GM18867 (cell line): ENCODE measurements at regions not wholly inside any gene's neighbourhood (a gene's known extent, or its start where the extent isn't known, plus 50 kb on each side); places are given as distances from the start of the nearest gene placed in this dataset.
"Not testable (repeated sequence)": the region's sequence is repeated elsewhere in the genome, so short reads cannot be mapped to it uniquely, and the experiment has no call there.

ENCODE experiments used
- ATAC-seq: cut with Tn5 transposase; IDR thresholded peaks from one replicate; pipeline ENCODE4 v1.9.1; 2021; ENCODE audit warnings: mild to moderate bottlenecking, moderate library complexity; ENCODE audit not compliant: unreplicated experiment

DNA sequence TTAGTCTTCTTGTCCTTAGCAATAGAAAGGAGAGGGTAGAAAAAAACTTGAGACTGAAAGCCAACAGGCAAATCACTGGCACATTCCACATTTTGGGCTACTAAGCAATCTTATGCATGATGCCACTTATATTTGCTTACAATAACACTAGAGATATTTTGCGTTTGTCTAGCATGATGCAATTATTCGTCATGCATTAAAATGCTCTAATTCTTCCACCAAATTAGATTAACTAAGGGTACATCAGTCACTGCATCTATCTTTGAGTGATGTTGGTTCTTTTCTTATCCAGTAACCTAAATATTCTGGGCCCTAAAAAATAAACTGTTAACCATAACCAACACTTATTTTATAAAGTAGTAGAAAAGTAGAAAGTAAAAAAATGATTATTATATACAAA, 1311.7 kb upstream of the CDH2 start:
- no peak for ATAC-seq

DNA sequence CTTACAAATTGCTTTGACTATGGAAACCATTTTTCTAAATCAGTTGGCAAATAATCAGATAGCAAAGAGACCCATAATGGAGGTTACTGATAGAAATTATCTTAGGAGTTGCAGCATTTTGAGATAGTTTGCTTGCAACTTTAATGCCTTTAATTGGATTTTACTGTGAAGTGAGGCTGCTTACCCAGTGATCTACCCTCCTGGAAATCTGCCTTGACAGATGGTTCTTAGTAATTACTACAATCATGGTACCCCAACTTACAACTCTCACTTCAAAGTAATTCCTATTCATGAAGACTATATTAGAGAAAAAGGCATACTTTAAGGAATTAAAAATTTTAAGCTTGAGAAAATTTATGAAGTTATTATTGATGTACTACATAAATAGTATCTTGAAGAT, 1288.6 kb upstream of the CDH2 start:
- no peak for ATAC-seq

DNA sequence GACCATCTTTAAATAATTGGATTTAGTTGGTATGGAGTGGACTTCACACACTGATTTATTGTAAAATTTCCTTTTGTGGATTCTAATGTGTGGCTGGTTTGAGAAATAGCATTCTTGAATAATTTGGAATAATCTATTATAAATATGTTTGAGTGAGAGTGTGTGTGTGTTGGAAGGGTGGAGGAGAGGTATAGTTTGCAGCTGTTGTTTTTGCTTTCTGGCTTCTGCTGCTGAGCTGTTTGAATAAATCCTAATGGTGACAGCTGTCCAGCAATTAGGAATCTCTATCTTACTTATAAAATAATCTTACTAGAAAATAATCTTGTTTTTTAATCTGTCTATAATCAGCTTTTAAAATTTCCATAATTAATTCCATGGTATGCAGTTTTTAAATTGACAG, 1283.0 kb upstream of the CDH2 start:
- ATAC-seq, result no peak

DNA sequence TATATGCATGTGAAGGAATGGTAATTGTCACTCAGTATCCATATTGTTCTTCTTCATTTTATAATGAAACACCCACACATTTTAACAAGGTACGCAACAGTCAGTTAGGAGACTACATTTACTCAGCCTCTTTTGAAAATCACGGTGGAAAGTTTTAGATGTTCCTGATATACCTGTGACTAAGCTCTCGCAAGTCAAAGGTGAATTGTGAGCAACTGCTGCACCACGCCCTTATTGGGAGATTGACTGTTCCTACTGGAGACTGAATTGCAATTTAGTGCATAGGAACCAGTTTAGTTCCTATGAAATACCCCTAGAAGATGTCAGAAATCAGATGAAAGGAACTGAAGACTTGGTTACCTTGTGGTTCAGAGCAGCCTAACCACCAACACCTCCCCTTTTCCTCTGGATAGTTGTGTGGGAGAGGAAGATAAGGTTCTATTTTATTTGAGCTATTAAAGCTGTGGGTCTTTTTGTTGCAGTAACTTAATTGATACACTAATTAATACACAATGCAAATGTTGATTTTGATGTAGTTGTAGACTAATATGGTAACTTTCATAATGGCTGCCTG, 1280.5 kb upstream of the CDH2 start:
- ATAC-seq, result no peak

DNA sequence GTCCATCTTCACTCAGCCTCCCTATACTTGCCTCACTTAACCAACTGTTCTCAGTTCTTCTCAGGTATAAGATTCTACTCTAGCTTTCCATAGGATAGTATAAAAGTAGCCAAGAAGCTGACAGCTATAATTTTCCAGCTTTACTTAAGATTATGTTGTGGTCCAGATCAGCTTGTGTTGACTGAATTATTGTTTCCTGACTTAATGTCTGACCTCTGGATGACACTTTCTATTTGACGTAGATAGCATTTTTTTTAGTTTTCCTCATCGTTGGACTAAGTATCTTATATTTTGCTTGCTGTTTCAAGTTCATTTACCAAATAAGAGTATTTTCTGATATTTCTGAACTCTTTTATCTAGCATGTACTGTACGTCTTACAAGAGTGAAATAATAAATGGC, 1272.5 kb upstream of the CDH2 start:
- no peak for ATAC-seq

DNA sequence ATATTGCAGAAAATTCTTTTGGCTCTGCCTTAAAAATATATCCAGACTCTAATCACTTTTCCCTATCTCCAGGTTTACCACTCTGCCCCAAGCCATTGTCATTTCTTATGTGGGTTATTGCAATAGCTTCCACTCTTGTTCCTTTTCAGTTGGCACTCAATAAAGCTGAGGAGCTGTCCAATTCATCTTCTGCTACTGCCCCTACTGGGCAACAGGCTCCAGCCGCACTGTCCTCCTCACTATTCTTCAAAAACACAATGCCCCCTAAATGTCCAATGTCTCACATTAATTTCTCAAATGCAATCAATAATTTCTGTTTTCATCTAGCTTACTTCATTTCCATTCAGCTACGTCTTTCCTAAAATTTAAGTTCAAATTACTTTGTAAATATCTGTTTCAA, 1262.5 kb upstream of the CDH2 start:
- no peak for ATAC-seq

DNA sequence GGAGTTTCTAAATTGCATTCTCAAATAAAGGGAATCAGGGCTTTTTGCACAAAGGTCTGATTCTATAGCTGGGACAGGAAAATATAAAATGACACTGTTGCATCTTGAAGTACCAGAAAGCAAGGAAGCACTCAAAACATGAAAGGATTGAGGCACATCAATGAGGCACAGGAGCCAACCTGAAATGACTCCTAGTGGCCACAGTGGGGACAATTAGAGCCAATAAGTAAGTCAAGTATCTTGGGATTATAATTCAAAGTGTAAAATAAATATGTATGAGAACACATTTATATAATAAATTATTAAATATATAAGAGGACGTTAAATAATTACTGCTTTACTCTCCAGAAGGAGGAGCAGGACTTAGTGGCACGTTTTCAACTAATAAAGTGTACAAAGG, 1259.5 kb upstream of the CDH2 start:
- no peak for ATAC-seq

DNA sequence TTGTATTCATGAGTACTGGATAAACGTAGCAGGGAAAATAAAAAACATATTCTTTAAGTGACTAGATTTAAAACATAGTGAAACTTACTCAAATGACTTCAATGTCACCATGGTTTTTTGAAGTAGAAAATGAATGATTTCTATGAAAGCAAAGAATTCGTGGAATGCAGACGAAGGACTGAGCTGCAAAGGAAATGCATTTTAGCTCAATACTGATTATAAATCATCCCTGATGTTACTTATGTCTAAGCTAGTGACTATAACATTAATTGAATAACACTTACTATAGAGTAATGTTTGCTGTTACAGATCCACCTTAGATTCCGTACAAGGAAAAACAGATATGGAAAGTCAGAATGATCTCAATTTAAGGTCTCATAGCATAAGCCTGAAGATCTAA, 1257.7 kb upstream of the CDH2 start:
- ATAC-seq, result no peak

DNA sequence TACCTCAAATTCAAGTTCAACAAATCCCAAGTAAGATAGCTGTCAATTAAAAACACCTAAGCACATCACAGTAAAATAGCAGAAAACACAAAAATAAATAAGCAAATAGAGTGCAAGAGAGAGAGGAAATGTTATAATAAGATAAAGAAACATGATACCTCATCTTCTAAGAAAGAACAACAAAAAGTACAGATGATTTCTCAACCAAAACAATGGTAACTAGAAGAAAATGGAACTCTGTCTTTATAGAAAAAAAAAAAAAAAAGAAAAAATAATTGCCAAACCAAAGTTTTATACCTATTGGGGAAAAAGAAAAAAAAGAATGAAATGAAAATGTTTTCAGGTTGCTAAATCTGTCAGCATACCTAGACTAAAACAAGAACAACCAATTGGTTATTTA, 1253.5 kb upstream of the CDH2 start:
- no peak for ATAC-seq

DNA sequence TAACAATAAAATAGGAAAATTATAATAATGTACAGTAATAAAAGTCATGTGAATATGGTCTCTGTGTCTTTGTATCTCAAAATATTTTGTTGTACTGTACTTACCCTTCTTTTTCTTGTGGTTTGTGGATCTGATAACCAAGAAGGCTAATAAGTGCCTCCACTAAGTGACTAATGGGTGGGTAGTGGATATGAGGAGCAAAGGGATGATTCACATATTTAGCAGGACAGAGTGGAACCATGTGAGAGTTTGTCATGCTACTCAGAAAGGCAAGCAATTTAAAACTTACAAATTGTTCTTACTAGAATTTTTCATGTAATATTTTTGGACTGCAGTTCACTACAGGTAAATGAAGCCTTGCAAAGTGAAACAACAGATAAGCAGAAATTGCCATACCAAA, 1241.2 kb upstream of the CDH2 start:
- ATAC-seq, result no peak

DNA sequence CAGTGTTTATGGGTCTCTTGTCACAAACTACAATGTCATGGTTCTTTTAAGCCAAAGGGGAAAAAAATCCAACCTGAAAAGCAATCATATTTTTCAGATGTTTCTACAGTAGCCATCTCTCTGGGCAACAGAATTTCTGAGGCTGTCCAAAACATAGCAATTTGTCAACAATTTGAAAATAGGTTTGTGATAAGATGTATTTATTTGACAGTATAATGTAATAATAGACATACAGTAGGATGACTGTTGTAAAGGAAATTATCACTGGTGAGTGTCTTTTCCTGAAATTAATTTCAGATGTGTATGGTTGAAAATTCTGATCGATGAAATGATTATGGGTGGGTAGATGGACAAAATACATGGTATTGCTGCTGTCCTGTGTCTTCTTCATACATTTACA, 1230.1 kb upstream of the CDH2 start:
- no peak for ATAC-seq

DNA sequence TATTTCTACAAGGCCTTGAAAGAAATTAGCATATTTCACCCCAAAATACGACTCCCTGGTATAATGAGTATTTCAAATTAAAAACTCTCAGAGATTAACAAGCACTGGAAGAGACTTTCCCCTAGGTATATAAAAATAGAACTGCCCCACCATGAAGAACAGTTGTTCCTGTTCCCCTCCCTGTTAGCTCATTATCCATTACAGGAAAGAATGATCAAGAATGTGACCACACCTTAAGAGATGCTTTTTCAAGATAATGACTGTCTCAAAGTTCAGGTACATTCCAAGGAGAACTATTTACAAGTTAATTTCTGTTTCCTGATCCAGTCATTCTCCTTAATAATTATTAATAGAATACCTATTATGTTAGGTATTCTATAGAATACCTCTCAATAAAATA, 1220.6 kb upstream of the CDH2 start:
- ATAC-seq, result no peak

DNA sequence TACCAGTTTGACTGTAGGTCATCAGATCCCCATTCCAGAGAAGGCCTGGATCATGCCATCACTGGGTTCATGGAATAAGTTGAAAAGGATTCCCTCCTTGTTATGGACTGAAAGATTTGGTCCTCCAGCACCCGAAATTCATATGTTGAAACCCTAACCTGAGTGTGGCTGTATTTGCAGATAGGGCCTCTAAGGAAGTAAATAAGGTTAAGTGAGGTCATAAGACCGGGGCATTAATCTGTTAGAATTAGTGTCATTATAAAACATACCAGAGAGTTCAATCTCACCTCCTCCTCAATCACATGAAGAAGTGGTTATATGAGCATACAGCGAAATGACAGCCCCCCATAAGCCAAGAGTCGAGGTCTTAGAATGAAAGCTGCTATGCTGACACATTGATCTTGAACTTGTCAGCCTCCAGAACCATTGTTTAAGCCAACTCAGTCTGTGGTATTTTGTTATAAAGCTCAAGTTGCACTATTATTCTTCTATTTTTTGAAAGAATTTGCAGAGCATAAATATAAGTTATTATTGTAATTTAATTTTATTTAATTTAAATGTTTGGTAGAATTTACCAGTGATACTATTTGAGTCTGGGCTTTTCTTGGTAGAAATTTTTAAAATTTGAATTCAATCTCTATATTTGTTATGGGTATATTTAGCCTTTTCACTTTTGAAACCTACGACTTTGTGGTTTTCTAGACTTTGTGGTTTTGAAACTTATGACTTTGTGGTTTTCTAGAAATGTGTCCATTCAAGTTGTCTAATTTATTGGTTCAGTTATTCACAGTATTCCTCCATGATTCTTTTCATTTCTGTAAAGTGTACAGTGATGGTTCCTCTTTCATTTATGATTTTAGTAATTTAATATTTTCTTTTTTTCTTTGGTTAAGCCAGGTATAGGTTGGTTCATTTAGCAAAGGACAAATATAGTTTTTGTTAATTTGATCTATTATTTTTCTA, 1206.7 kb upstream of the CDH2 start:
- ATAC-seq, result peak; percentile 84

DNA sequence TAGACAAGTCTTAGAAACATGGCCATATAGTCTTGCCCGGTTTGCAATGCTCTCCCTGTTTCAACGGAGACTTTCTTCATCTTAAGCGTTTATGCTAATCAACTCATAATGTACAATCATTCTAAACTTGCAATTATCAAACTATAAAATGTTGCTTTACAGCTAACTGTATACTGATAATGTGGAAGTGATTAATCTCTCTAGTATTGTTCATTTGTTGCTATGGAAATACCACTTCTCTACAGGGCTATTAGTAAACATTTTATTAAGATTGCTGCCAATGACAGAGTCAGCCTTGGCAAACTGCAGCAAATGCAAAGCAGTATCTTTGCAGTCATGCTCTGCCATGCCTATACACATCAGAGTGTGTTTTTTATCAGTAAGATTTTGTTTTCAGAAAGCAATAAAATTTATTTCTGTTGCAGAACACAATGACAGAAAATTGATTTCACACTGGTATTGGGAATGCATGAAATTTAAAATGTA, 1201.8 kb upstream of the CDH2 start:
- no peak for ATAC-seq

DNA sequence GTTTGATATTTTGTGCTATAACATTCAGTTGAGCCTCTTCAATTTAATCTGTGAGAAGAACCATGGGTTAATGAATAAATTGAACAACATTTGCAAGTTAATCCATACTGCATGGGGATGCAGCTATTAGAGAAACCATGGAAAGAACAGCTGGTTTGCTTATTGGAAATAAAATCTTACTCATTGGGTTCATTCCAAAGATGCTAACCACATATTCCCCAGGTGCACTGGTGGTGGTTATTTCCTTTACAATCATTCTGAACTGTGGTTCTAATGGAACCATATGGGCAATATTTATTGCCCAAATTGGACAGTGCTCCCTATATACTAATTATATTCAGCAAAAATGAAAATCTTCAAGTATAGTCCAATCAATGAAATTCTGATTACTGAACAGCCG, 1200.4 kb upstream of the CDH2 start:
- ATAC-seq, result no peak

DNA sequence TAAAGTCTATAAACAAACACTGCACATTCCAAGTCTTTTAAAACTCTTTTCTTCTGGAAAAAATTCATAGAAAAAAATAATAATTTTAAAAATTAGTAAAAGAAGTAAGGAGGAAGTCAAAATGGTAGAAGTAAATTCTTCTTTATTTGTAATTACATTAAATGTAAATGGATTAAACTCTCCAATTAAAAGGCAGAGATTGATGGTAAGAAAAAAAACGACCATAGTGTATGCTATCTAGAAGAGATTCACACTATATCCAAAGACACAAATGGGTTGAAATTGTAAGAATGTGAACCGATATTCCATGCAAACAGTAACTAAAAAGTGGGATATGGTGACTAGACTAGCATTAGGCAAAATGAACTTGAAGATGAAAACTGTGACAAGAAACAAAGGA, 1196.1 kb upstream of the CDH2 start:
- no peak for ATAC-seq

DNA sequence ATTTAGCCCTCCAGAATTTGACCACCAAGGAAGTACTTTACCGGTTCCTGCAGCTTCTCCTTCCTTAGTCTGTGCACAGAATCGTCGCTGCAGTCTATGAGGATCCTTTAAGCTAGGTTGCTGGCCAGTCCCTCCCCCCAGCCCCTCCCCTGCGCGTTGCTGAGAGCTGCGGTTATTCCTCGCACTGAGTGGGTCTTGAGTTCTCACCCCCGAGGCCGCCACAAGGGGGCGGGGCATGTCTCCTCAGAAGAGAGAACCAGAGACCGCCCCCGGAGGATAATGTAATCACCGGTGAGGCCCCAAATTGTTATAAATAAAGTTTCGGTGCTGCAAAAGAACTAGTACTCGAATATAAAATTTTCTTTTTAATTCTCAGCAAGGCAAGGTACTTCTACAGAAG, 1184.9 kb upstream of the CDH2 start:
- no peak for ATAC-seq

DNA sequence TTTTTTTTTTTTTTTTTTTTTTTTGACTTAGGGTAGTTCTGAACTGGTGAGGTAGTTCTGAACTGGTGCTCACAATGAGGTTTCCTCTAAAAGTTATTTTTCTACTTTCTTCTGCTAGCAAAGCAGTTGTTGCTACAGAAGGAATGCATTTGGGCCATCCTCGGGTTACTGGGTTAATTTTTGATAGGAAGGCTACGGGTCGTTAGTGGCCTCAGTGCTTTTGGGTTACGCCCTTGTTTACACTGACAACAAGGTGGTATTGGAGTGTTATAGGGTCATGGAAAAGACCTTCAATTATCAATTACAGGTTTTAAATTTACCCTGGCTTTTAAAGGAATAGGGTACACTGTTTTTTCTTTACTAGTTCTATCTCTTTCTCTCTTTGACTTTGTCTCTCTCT, 1183.7 kb upstream of the CDH2 start:
- not testable (repeated sequence) for ATAC-seq

DNA sequence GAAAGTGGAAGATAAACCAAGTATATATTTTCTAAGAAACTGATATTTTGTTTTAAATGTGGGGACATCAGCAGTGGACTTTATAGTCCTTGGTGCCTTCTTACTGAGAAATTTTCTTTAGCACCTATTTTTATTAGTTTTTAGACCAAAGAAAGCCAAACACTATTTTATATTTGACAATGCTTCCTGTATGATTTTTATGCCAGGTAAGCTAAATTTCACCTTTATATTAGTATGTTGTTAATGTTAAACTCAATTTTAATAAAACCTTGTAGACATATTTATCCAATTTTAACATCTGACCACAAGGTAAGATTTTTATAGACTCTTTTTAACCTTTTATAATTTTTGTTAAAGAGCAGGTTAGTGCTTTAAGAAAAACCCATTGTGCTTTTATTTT, 1182.3 kb upstream of the CDH2 start:
- ATAC-seq, result not testable (repeated sequence)

DNA sequence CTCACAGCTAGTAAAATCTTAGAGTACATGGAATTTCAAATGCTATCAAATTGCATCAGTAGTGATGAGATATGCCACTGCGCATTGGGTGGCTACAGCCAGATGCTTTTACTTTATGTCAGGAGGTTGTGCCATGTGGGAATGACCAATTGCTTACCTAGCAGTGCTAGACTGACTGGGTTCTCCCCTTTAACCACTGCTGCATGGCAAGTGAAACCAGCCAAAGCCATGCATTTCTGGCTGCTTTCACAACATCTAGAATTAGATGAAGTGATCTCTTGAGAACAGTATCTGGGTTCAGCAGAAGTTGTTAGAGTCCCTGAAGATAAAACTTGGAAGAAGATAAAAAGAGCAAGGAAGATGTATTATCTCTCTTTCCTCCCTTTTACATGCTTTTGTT, 1174.2 kb upstream of the CDH2 start:
- ATAC-seq, result no peak

DNA sequence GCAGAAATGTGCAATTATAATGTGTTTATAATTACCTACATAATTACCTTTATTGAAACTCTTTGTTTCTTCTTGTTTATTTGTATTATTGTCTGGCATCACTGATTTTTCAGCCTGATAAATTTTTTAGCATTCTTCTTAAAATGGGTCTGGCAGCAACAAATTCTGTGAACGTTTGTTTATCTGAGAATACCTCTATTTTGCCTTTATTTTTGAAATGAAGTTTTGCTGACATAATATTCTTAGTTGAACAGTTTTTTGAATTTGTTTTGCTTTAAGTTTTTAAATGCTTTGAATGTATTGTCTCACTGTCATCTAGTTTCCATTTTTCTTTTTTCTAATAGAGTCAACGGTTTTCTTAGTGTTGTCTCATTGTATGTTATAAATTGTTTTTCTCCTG, 1152.0 kb upstream of the CDH2 start:
- no peak for ATAC-seq

DNA sequence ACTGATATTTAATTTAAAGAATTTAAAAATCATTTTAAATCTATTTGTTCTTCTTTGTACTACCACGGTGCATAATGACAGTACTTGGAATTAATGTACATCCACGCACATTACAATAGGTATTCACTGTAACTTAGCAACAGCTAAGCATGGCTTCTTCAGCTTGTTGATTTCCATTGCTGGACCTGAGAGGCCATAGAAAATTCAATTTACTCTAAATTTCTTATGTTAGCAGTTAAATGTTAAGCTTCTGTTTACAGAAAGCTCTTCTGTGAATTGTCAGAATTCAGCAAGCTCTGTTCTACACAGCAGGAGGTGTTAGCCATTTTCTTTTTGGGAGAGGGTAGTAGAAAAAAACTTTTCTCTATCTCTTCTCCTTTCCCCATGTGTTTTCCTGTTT, 1149.3 kb upstream of the CDH2 start:
- no peak for ATAC-seq
